ENCODE measurements at regions not wholly inside any gene's neighbourhood (a gene's known extent, or its start where the extent isn't known, plus 50 kb on each side); places are given as distances from the start of the nearest gene placed in this dataset.
A peak's percentile ranks its signal among the peaks of the same experiment; 100 is the strongest.

DNA sequence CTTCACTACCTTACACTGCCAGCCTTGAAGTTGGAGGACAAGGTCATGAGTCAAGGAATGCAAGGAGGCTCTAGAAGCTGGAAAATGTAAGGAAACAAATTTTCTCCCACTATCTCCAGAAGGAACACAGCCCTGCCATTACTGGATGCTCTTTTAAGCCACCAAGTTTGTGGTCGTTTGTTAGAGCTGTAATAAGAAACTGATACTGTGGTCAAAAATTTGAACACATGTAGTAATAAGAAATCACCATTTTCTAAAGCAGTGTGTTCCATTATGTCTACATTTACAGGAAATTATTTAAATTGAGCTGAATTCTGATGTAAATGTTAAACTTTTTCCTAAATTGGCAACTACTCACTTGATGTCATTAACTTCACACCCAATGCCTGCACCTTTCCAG, 729.0 kb downstream of the KCNJ3 start:
- TF ChIP-seq, protein P1, sequence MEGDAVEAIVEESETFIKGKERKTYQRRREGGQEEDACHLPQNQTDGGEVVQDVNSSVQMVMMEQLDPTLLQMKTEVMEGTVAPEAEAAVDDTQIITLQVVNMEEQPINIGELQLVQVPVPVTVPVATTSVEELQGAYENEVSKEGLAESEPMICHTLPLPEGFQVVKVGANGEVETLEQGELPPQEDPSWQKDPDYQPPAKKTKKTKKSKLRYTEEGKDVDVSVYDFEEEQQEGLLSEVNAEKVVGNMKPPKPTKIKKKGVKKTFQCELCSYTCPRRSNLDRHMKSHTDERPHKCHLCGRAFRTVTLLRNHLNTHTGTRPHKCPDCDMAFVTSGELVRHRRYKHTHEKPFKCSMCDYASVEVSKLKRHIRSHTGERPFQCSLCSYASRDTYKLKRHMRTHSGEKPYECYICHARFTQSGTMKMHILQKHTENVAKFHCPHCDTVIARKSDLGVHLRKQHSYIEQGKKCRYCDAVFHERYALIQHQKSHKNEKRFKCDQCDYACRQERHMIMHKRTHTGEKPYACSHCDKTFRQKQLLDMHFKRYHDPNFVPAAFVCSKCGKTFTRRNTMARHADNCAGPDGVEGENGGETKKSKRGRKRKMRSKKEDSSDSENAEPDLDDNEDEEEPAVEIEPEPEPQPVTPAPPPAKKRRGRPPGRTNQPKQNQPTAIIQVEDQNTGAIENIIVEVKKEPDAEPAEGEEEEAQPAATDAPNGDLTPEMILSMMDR (IDR thresholded peaks at IDR 0.05; ENCODE audit: insufficient read depth, low read length, severe bottlenecking): no peak
- no peak overlapping the region for H3K4me3 ChIP-seq (ENCODE audit: low read depth, low read length)
- no peaks in the 10 kb centered on the region for H3K27me3 ChIP-seq (ENCODE audit: control insufficient read depth, insufficient read depth, low read length)
- no peak for FAIRE-seq
- no peak for DNase-seq (ENCODE audit: low read depth)
- H3K36me3 ChIP-seq (ENCODE audit: control insufficient read depth, insufficient read depth, low read length): no peaks in the 10 kb centered on the region

DNA sequence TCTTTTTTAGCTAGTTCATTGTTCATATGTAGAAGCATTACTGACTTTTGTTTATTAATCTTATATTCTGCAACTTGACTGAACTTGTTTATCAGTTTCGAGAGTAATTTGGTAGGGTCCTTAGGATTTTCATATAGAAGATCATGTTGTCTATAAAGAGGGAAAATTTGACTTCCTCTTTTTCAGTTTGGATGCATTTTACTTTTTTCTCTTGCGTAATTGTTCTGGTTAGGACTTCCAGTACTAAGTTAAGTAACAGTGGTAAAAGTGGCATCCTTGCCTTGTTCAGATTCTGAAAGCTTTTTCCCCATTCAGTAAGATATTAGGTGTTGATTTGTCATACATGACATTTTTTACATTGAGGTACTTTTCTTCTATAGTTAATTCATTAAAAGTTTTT, 726.0 kb downstream of the KCNJ3 start:
- FAIRE-seq (no peak), DNase-seq (ENCODE audit: low read depth) (no peak)
- Histone ChIP-seq H3K36me3 (ENCODE audit: control insufficient read depth, insufficient read depth, low read length) (no peaks in the 10 kb centered on the region), H3K27me3 (ENCODE audit: control insufficient read depth, insufficient read depth, low read length) (no peaks in the 10 kb centered on the region), H3K4me3 (ENCODE audit: low read depth, low read length) (no peak overlapping the region)
- TF ChIP-seq, protein P1 (IDR thresholded peaks at IDR 0.05; ENCODE audit: insufficient read depth, low read length, severe bottlenecking): no peak

DNA sequence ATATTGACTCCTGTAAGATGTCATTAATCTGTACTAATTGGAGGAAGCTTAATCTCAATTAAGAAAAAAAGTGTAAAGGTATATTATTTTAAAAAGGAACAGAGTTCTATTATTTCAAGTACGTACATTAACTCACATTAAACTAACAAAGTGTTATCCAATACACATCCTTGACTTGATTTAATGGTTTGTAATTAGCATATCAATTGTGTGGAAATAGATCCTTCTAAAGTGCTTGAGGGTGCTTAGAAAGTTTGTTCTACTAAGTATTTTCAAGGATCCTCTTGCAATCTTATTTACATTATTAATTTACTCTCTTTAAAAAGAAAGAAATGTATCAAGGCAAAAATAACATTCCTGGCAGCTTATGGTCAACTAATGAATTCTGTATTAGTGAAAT, 720.3 kb downstream of the KCNJ3 start:
- Histone ChIP-seq H3K36me3 (ENCODE audit: control insufficient read depth, insufficient read depth, low read length) (no peaks in the 10 kb centered on the region), H3K4me3 (ENCODE audit: low read depth, low read length) (no peak overlapping the region), H3K27me3 (ENCODE audit: control insufficient read depth, insufficient read depth, low read length) (no peaks in the 10 kb centered on the region)
- FAIRE-seq: no peak
- DNase-seq (ENCODE audit: low read depth): no peak
- TF ChIP-seq, protein P1 (IDR thresholded peaks at IDR 0.05; ENCODE audit: insufficient read depth, low read length, severe bottlenecking): no peak

DNA sequence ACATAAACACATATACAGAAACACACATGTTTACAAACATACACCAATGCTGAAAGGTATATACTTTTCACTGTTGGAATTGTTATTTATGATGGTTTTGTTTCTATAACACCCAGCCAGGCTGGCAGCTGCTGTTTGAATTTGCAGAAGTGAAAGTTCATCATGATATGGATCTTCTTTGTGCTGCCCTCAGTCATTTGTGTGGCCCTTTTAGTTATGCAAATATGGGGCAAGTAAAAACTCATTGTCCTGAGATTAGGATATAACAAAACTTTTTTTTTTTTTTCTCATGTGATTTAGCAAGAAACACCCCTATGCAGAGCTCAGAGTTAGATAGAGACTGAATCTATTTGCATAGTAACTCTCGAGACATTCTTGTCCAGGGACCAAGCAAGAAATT, 714.1 kb downstream of the KCNJ3 start:
- DNase-seq (ENCODE audit: low read depth) (no peak), FAIRE-seq (no peak)
- TF ChIP-seq, protein P1 (IDR thresholded peaks at IDR 0.05; ENCODE audit: insufficient read depth, low read length, severe bottlenecking): no peak
- Histone ChIP-seq H3K27me3 (ENCODE audit: control insufficient read depth, insufficient read depth, low read length) (no peaks in the 10 kb centered on the region), H3K36me3 (ENCODE audit: control insufficient read depth, insufficient read depth, low read length) (no peaks in the 10 kb centered on the region), H3K4me3 (ENCODE audit: low read depth, low read length) (no peak overlapping the region)

DNA sequence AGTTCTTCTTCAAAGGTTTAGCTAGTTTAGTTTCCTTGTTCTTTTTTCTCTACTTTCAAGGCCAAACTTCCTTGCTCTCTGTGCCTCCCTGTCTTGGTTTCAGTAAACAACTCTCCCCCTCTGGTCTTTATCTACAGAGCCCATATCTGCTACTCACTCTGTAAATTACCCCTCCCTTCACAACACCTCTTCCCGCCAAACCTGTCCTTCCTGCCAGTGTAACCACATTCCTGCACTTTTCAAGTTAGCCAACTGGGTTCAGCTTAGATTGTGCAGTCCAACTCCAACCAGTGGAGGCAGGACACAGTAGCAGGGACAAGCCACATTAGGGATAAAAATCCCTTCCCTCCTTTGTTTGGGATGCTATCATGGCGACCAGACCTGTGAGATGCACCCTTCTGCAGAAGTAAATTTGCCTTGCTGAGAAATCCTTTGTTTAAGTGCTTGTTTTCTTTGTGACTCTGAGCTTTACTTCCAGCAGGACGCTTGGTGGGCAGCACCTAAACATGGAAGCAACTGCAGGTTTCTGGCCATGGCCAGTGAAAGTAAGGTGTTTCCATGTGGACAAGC, 706.0 kb downstream of the KCNJ3 start:
- FAIRE-seq (peak; percentile 47), DNase-seq (ENCODE audit: low read depth) (no peak)
- TF ChIP-seq, protein P1 (IDR thresholded peaks at IDR 0.05; ENCODE audit: insufficient read depth, low read length, severe bottlenecking): no peak
- no peaks in the 10 kb centered on the region for H3K36me3 ChIP-seq (ENCODE audit: control insufficient read depth, insufficient read depth, low read length)
- H3K27me3 ChIP-seq (ENCODE audit: control insufficient read depth, insufficient read depth, low read length): no peaks in the 10 kb centered on the region
- no peak overlapping the region for H3K4me3 ChIP-seq (ENCODE audit: low read depth, low read length)

- FAIRE-seq (no peak), DNase-seq (ENCODE audit: low read depth) (no peak)
- TF ChIP-seq, protein P1 (IDR thresholded peaks at IDR 0.05; ENCODE audit: insufficient read depth, low read length, severe bottlenecking): no peak
- Histone ChIP-seq H3K27me3 (ENCODE audit: control insufficient read depth, insufficient read depth, low read length) (no peaks in the 10 kb centered on the region), H3K36me3 (ENCODE audit: control insufficient read depth, insufficient read depth, low read length) (no peaks in the 10 kb centered on the region), H3K4me3 (ENCODE audit: low read depth, low read length) (no peak overlapping the region)
Measured at GRCh38 chr2:155393406-155393805, 694.9 kb downstream of the KCNJ3 start.

Data from bronchial epithelial cell (primary cell).